HG02759 (cell line): ENCODE measurements at regions not wholly inside any gene's neighbourhood (a gene's known extent, or its start where the extent isn't known, plus 50 kb on each side); places are given as distances from the start of the nearest gene placed in this dataset.

ENCODE experiments used
- ATAC-seq: cut with Tn5 transposase; IDR thresholded peaks from one replicate; pipeline ENCODE4 v1.9.1; 2021; ENCODE audit warnings: mild to moderate bottlenecking, moderate library complexity; ENCODE audit not compliant: unreplicated experiment

DNA sequence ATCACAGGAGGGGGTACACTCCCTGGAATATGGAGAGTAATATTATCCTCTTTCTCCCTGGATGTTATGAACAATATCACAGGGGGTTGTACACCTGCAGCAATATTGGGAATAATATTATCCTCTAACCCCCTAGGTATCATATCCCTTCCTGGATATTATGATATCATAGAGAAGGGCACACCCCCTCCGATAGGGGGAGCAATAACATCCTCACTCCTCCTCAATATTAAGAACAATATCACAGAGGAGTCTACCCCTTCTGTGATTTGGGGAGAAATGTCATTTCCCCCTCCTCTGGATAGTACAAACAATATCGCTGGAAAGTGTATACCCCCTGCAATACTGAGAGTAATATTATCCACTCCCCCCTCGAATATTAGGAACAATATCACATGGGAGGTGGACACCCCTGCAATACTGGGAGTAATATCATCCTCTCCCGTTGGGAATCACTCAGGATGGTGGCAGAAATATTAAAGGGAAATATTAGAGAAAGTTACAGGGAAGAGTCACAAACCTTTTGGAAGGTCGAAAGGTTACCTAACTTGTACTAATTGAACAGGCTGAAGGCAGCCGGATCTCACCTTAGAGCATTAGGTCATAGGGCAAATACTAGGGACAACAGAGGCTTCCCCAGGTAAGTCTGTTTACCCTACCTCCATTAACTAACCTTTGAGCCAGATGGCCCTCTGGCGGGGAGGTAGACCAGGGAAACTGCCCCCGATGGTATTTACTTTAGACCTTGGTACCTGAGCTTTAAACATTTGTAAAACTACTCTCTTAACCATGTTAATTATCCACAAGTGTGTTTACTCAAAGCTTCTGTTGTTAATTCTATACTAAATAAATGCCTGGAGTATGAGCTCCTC lies 57.5 kb upstream of the FREM1 start:
- no peak for ATAC-seq

DNA sequence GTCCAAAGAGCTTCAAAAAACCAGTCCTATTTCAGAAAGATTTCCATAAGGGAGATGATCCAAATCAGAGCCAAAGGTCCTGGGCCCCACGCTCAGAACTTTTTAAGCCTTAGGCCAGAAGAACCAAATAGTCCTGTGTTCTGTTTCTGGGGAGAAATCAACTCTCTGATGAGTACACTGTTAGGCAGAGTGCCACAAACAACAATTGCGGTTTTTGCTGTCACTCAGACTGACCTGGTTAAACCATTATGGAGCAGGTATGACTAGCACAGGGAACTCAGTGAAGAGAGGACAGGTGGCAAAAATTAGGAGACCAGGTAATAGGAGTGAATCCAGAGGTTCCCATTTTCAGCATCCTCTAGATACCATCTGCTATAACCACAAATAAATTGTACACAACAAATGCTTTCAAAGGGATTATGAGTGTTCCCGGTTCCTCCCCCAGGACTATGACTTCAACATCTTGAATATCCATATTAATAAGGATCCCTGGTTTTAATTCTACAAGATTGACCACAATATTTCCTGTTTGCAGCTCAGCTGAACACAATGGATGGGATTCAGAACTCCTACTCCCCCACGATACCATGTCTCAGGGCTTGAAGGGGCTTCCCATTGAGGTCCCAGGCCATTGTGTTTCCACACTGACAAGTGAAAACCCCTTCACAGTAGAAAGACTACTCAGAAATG lies 52.1 kb upstream of the FREM1 start:
- no peak for ATAC-seq

DNA sequence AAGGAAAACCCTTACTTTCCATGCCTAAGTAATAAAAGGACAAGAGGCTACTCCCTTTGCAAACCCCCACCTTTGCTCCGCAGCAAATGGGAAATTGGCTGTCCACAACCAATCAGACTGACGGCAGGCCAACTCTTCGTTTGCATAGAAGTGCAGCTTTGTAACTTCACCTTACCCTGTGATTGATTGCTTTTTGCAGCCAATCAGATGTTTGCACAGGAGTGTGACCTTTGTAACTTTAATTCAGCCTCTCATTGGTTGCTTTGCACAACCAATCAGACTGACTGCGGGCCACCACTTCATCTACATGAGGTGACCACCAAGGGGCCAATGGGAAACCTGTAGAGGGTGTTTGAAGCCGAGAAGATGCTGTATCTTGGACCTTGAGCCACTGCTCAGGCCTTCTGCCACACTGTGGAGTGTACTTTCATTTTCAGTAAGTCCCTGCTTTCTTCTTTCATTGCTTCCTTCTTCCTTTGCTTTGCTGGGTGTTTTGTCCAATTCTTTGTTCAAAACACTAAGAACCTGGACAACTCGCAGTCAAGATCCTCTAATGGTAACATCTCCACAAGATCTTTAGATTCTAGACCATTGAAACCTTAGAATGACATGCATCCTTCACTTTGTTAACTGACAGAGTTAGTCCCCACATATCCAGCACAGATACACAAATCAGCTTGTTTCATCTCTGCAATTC lies 51.3 kb upstream of the FREM1 start:
- ATAC-seq = no peak

DNA sequence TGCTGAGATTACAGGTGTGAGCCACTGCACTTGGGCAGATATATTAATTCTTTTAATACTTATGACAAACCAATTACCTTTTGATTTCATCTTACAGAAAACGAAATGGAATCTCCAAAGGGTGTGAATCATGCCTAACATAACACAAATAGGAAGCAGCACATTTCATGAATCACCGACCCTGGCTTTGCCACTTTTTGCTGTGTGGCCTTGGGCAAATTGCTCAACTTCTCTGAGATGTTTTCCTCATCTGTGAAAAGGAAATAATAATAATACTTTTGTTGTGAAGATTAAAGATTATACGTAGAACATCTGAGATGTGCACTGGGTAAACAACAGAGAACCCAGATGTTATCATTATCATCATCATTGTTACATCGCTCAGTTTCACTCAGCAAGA lies 50.7 kb upstream of the FREM1 start:
- ATAC-seq = no peak
